H9 (cell line): ENCODE measurements at regions not wholly inside any gene's neighbourhood (a gene's known extent, or its start where the extent isn't known, plus 50 kb on each side); places are given as distances from the start of the nearest gene placed in this dataset.

Experiments
- DNase-seq: peaks from one replicate; pipeline ENCODE4 v3.0.0-alpha.2; 2017
- H2AFZ ChIP-seq: one replicate; pipeline ENCODE4 v1.6.1; 2013; ENCODE audit warnings: mild to moderate bottlenecking, low read length, control low read depth, moderate library complexity
- H2AK5ac ChIP-seq: 2 replicates; pipeline ENCODE4 v1.6.1; 2013; ENCODE audit warnings: low read length, control low read depth, mixed read lengths; ENCODE audit not compliant: insufficient read length
- H2BK120ac ChIP-seq: one replicate; pipeline ENCODE4 v1.6.1; 2013; ENCODE audit warnings: low read depth, mild to moderate bottlenecking, low read length, control low read depth, inconsistent platforms; ENCODE audit not compliant: poor library complexity, severe bottlenecking
- H2BK12ac ChIP-seq: 2 replicates; pipeline ENCODE4 v1.6.1; 2013; ENCODE audit warnings: low read length, control low read depth, mixed read lengths, low read depth; ENCODE audit not compliant: insufficient read length
- H2BK15ac ChIP-seq: 2 replicates; pipeline ENCODE4 v1.6.1; 2013; ENCODE audit warnings: low read depth, low read length, control low read depth
- H2BK20ac ChIP-seq: one replicate; pipeline ENCODE4 v1.6.1; 2013; ENCODE audit warnings: low read depth, mild to moderate bottlenecking, low read length, control low read depth, inconsistent platforms; ENCODE audit not compliant: poor library complexity, severe bottlenecking
- H2BK5ac ChIP-seq: 2 replicates; pipeline ENCODE4 v1.6.1; 2013; ENCODE audit warnings: low read length, control low read depth, mixed read lengths; ENCODE audit not compliant: insufficient read length
- H3K14ac ChIP-seq: 2 replicates; pipeline ENCODE4 v1.6.1; 2013; ENCODE audit warnings: low read length, control low read depth; ENCODE audit not compliant: insufficient read depth
- H3K18ac ChIP-seq: 2 replicates; pipeline ENCODE4 v1.6.1; 2013; ENCODE audit warnings: low read depth, mild to moderate bottlenecking, mixed read lengths, low read length, control low read depth; ENCODE audit not compliant: insufficient read length
- H3K23ac ChIP-seq: 2 replicates; pipeline ENCODE4 v1.6.1; 2013; ENCODE audit warnings: low read length, control low read depth, mixed read lengths, low read depth; ENCODE audit not compliant: insufficient read length
- H3K23me2 ChIP-seq: 2 replicates; pipeline ENCODE4 v1.6.1; 2013; ENCODE audit warnings: low read depth, mild to moderate bottlenecking, mixed read lengths, low read length, control low read depth; ENCODE audit not compliant: insufficient read length, poor library complexity, severe bottlenecking
- H3K27ac ChIP-seq: 2 replicates; pipeline ENCODE4 v1.5.1; 2013; ENCODE audit warnings: low read length, control low read depth, mixed read lengths, low read depth; ENCODE audit not compliant: insufficient read length
- H3K27me3 ChIP-seq: 2 replicates; pipeline ENCODE4 v1.6.1; 2013; ENCODE audit warnings: low read length, control low read depth, inconsistent platforms; ENCODE audit not compliant: insufficient read depth
- H3K4ac ChIP-seq: 2 replicates; pipeline ENCODE4 v1.6.1; 2013; ENCODE audit warnings: low read depth, mild to moderate bottlenecking, control low read depth, inconsistent platforms, low read length, moderate library complexity
- H3K4me1 ChIP-seq: 2 replicates; pipeline ENCODE4 v1.6.1; 2013; ENCODE audit warnings: low read length, control low read depth, inconsistent platforms; ENCODE audit not compliant: insufficient read depth
- H3K4me2 ChIP-seq: 2 replicates; pipeline ENCODE4 v1.6.1; 2013; ENCODE audit warnings: low read length, control low read depth, mixed read lengths; ENCODE audit not compliant: insufficient read length, insufficient read depth
- H3K56ac ChIP-seq: 2 replicates; pipeline ENCODE4 v1.6.1; 2013; ENCODE audit warnings: low read depth, mild to moderate bottlenecking, mixed read lengths, low read length, control low read depth; ENCODE audit not compliant: insufficient read length
- H3K79me1 ChIP-seq: 2 replicates; pipeline ENCODE4 v1.6.1; 2013; ENCODE audit warnings: low read depth, mild to moderate bottlenecking, moderate library complexity, low read length, control low read depth, inconsistent platforms; ENCODE audit not compliant: insufficient read depth, poor library complexity, severe bottlenecking
- H3K79me2 ChIP-seq: 2 replicates; pipeline ENCODE4 v1.6.1; 2013; ENCODE audit warnings: low read length, control low read depth, inconsistent platforms; ENCODE audit not compliant: insufficient read depth
- H3K9ac ChIP-seq: 2 replicates; pipeline ENCODE4 v1.6.1; 2013; ENCODE audit warnings: low read length, control low read depth, mixed read lengths; ENCODE audit not compliant: insufficient read length; ENCODE audit errors: extremely low read depth
- H3K9me3 ChIP-seq: one replicate; pipeline ENCODE4 v1.6.1; 2013; ENCODE audit warnings: low read depth, low read length, inconsistent platforms; ENCODE audit not compliant: control insufficient read depth
- H3T11ph ChIP-seq: one replicate; pipeline ENCODE4 v1.6.1; 2013; ENCODE audit warnings: mild to moderate bottlenecking, low read length, control low read depth, inconsistent platforms
- H4K20me1 ChIP-seq: one replicate; pipeline ENCODE4 v1.6.1; 2013; ENCODE audit not compliant: control insufficient read depth, insufficient read length, insufficient read depth
- H4K5ac ChIP-seq: 2 replicates; pipeline ENCODE4 v1.6.1; 2013; ENCODE audit warnings: low read depth, mild to moderate bottlenecking, mixed read lengths, low read length, control low read depth; ENCODE audit not compliant: insufficient read length
- H4K8ac ChIP-seq: replicated peaks from 2 replicates; pipeline ENCODE4 v1.6.1; 2013; ENCODE audit warnings: low read length, control low read depth, mixed read lengths, low read depth; ENCODE audit not compliant: insufficient read length
- H4K91ac ChIP-seq: 2 replicates; pipeline ENCODE4 v1.6.1; 2013; ENCODE audit warnings: low read depth, mild to moderate bottlenecking, moderate library complexity, mixed read lengths, low read length, control low read depth; ENCODE audit not compliant: insufficient read length
- H3K27ac Mint-ChIP-seq, 3 experiments: 2 replicates in 2 of 3; 3 replicates in 1 of 3; pipeline ENCODE4 v1.8.0; 2020 to 2021; ENCODE audit warnings: mixed read lengths in 3 of 3, mild to moderate bottlenecking in 1 of 3, moderate library complexity in 1 of 3
- H3K27me3 Mint-ChIP-seq: 2 replicates; pipeline ENCODE4 v1.8.0; 2021; ENCODE audit warnings: low read depth, mild to moderate bottlenecking, moderate library complexity, mixed read lengths
- H3K36me3 Mint-ChIP-seq, 3 experiments: 2 replicates in 2 of 3; 3 replicates in 1 of 3; pipeline ENCODE4 v1.8.0; 2020 to 2021; ENCODE audit warnings: low read depth in 3 of 3, mixed read lengths in 3 of 3; ENCODE audit not compliant: insufficient read depth in 1 of 3
- H3K4me1 Mint-ChIP-seq, 2 experiments: 2 replicates each; pipeline ENCODE4 v1.8.0; 2020; ENCODE audit warnings: mixed read lengths in 2 of 2
- H3K4me3 Mint-ChIP-seq, 2 experiments: 2 replicates in 1 of 2; 3 replicates in 1 of 2; pipeline ENCODE4 v1.8.0; 2020 to 2021; ENCODE audit warnings: mild to moderate bottlenecking in 2 of 2, mixed read lengths in 2 of 2, moderate library complexity in 1 of 2
- H3K9me3 Mint-ChIP-seq, 2 experiments: 2 replicates in 1 of 2; 3 replicates in 1 of 2; pipeline ENCODE4 v1.8.0; 2020; ENCODE audit warnings: mild to moderate bottlenecking in 2 of 2, mixed read lengths in 2 of 2, moderate library complexity in 1 of 2
- WGBS: extraction: QIAGEN DNeasy Blood & Tissue Kit; methylation state at CpG from one replicate; pipeline ENCODE4 v1.1.7; 2013; ENCODE audit warnings: missing lambda C conversion rate, low lambda C conversion rate, mixed read lengths; ENCODE audit not compliant: insufficient read length; ENCODE audit errors: extremely low coverage; 5-methylcytosine and 5-hydroxymethylcytosine counted together
- TF ChIP-seq, protein P1 (sequence below): fragments of 200-600 bp; sonication (generic); conservative IDR thresholded peaks from 3 replicates; pipeline ENCODE4 v1.8.0; 2021; ENCODE audit warnings: antibody characterized with exemption, mild to moderate bottlenecking

DNA sequence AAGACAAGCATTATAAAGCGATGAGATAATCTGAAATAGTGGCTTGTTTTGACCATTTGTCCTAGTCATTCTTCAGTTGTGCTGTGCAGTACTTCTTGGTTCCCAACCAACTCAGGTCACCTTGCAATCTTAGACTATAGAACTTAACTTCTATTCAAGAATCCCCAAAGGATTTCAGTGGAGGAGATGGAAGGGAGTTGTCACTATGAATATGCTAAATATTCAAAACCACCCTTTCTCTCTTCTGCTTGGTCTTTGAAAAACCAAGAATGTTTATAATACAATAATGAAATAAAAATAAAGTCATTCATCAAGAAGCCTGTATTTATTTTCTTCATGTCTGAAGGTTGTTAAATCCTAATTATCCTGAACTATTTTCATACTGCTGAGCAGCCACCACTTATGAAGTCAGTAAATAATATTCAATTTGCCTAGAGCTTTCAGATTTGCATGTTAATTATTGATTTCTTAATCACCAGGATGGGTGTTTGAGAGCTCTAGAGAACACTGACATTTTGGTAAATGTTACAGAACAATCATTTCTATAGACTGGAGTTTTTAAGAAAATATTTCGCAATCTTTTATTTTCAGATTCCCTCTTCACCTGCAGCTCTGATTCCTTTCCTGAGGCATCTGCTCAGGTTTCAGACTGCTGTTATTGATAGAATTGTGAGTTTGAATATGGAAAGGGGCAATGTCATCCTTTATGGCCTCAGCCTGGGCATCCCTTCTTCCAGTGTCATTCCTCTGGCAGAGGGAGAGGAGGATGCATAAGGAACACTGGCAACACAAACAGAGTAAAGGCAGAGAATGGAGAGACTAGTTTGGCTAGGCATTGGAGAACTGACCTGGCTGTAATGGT is 91.5 kb upstream of the USP47 start:
- no peak overlapping the region for H4K5ac ChIP-seq
- H3K9me3 Mint-ChIP-seq, result peaks cover 6 to 15% of the 10 kb centered on the region in 2 experiments
- no peaks in the 10 kb centered on the region for H3K23me2 ChIP-seq
- H2AK5ac ChIP-seq, result no peak overlapping the region
- H2BK15ac ChIP-seq, result no peak overlapping the region
- H3K79me1 ChIP-seq, result no peaks in the 10 kb centered on the region
- H4K20me1 ChIP-seq, result no peaks in the 10 kb centered on the region
- no CpG with 5 or more reads among the region's 2 CpGs for WGBS
- H3K56ac ChIP-seq, result no peak overlapping the region
- H3K27ac ChIP-seq, result no peak overlapping the region
- H2BK12ac ChIP-seq, result no peak overlapping the region
- H3K18ac ChIP-seq, result no peak overlapping the region
- no peak overlapping the region for H3K4ac ChIP-seq
- H3K4me3 Mint-ChIP-seq, result no peak overlapping the region
- no peak overlapping the region for H3K4me2 ChIP-seq
- no peaks in the 10 kb centered on the region for H3K27me3 ChIP-seq
- H3K27me3 Mint-ChIP-seq, result peaks cover 2% of the 10 kb centered on the region
- TF ChIP-seq, protein P1, sequence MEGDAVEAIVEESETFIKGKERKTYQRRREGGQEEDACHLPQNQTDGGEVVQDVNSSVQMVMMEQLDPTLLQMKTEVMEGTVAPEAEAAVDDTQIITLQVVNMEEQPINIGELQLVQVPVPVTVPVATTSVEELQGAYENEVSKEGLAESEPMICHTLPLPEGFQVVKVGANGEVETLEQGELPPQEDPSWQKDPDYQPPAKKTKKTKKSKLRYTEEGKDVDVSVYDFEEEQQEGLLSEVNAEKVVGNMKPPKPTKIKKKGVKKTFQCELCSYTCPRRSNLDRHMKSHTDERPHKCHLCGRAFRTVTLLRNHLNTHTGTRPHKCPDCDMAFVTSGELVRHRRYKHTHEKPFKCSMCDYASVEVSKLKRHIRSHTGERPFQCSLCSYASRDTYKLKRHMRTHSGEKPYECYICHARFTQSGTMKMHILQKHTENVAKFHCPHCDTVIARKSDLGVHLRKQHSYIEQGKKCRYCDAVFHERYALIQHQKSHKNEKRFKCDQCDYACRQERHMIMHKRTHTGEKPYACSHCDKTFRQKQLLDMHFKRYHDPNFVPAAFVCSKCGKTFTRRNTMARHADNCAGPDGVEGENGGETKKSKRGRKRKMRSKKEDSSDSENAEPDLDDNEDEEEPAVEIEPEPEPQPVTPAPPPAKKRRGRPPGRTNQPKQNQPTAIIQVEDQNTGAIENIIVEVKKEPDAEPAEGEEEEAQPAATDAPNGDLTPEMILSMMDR, result no peak
- no peaks in the 10 kb centered on the region for H3K9me3 ChIP-seq
- no peak overlapping the region for H3K27ac Mint-ChIP-seq
- H3T11ph ChIP-seq, result no peak overlapping the region
- H3K14ac ChIP-seq, result no peak overlapping the region
- no peak overlapping the region for H2AFZ ChIP-seq
- no peaks in the 10 kb centered on the region for H3K79me2 ChIP-seq
- peaks cover 14% of the 10 kb centered on the region in 2 experiments for H3K4me1 Mint-ChIP-seq
- H2BK5ac ChIP-seq, result no peak overlapping the region
- no peak overlapping the region for H4K8ac ChIP-seq
- no peak overlapping the region for H2BK20ac ChIP-seq
- H3K9ac ChIP-seq, result no peak overlapping the region
- no peak overlapping the region for H4K91ac ChIP-seq
- DNase-seq, result no peak
- no peak overlapping the region for H2BK120ac ChIP-seq
- H3K36me3 Mint-ChIP-seq, result peaks cover 0 to 7% (median 6%) of the 10 kb centered on the region in 3 experiments; a peak in 3 of 7 replicates
- H3K4me1 ChIP-seq, result no peaks in the 10 kb centered on the region
- no peak overlapping the region for H3K23ac ChIP-seq
